HG03442 (cell line): ENCODE measurements at regions not wholly inside any gene's neighbourhood (a gene's known extent, or its start where the extent isn't known, plus 50 kb on each side); places are given as distances from the start of the nearest gene placed in this dataset.

Experiments used
- ATAC-seq: cut with Tn5 transposase; IDR thresholded peaks from one replicate; pipeline ENCODE4 v1.9.1; 2021; ENCODE audit warnings: mild to moderate bottlenecking, moderate library complexity; ENCODE audit not compliant: unreplicated experiment

GRCh38 chr4:126697748-126698147 is 935.0 kb upstream of the INTU start:
- no peak for ATAC-seq

GRCh38 chr4:126698224-126698623 is 934.5 kb upstream of the INTU start:
- no peak for ATAC-seq

DNA sequence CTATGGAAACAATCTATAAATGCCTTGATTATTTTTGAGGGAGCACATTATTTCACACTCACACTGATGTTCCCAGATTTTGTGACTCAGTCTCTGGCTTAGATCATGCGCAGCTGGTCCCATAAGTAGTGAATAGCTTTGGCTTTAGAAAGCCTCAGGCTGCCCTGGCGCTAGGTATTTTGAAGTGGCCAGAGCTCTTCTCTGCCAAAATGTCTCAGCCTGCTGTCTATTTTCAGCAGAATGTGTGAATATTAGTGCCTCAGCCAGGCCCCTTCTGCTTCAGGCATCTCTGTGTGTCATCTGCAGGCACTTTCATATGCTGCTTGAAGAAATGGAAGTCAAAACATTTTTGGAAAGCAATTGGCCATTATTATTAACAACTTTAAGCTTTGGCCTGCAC is 931.0 kb upstream of the INTU start:
- ATAC-seq: no peak

DNA sequence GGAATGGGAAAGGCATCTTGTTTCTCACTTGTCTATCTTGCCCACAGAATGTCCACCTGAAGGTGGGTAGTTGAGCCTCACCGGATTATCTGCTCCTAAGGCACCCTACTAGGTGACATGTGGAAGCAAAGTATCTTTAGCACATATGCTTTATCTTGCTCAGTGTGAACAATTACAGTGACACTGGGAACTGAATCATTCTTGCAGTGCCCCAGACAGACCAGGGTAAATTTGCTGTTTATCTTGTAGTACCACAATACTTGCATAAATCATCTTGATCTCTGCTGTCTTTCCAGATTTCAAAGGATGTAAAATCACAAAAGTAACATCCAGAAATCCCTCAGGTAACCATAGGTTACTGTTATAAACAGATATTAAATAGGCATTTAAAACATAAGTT is 930.0 kb upstream of the INTU start:
- no peak for ATAC-seq

DNA sequence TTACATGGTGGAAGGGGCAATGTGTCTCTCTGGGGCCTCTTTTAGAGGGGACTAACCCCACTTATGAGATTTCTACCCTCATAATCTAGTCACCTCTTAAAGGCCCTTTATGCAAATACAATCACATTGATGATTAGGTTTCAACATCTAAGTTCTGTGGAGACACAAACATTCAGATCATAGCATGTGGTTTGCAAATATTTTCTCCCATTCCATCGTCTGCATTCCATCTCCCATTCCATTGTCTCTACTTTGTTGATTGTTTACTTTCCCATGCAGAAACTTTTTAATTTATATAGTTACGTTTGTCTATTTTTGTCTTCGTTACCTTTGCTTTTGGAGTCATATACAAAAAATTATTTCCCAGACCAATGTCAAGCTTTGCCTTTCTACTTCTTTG is 927.5 kb upstream of the INTU start:
- ATAC-seq: no peak

DNA sequence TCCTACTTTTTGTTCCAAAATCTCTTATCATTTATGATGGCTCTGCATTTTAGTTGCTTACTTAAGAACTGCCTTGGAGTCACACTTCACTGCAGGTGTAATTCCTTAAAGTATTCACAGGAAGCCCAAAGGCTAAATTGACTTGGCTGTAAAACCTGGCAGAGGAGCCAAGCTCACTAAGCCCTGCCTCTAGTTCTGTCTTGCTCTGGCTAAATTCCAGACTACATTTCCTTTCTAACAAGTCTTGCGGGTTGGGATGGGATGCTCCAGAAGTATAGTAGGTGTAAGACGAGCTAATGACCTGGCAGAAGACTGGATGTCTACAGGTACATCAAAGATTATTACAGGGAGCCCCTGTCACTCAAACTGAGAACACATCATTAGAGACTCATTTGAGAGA is 924.0 kb upstream of the INTU start:
- no peak for ATAC-seq

DNA sequence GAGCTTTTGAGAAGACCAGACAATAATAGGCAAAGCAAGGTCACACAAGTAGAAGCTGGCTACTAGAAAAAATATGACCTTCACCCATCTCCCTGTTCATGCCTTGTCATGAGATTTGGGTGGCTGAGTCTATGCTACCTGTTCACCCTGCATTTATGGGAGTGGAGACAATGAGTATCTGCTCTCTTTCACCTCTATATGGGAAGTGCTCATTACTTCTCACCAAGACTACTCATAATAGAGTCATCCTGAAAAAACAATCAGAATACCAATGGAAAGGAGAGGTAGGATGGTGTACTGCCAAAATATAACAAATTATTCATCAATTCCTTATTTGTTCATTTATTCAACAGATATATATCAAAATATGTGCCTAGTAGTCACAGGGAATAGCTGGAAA is 921.8 kb upstream of the INTU start:
- no peak for ATAC-seq

DNA sequence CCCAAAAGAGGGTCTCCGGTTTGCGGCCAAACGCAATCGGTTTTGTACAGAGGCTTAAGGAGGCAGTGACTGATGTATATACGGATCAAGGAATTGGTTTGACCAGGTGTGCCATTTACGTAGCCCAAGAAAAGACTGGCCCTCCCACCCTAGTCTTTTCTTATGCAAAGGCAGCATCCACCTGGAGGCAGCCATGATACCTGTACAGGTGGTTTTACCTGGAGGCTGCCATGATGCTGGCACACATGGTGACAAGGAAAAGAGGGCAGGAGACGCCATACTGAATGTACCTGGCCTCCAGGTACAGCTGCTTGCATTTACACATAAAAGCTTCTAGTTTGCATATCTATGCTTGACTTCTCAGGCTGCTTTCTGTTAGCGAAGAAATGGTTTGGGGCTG is 917.7 kb upstream of the INTU start:
- ATAC-seq: no peak

DNA sequence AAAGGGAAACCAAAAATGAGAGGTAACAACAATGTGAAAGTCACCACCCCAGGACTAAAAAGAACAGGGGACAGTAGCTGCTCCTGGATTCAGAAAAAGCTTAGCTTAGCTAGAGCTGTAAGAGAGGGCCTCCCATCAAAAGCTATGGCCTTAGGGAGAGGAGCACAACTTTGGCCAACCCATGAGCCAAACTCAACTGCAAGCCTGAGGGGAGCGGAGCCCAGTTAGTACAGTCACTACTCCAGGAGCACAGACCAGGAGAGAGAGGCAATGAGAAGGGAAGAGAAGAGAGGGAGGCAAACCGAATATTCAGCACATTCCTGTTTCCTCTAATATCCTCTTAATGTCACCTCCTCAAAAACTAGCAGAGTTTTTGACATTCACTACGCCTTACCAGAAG is 917.1 kb upstream of the INTU start:
- ATAC-seq: no peak

DNA sequence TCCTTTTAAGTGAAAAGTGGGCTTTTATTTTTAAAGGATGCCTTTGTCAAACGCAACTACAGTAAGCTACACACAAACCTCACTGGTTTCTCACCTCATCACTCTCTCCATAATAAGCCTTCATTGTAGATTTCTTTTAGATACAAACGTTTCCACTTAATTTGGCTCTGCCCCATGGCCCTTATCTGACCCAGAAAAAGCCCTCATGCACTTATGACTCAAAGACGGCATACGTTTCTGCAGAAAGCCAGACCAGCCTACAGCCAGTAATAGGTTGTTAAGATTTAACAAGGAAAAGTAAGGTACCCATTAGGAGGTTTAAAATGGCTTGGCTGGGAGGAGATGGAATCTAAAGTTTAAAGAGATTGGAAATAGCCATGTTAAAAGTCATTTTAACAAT is 914.6 kb upstream of the INTU start:
- ATAC-seq: no peak

DNA sequence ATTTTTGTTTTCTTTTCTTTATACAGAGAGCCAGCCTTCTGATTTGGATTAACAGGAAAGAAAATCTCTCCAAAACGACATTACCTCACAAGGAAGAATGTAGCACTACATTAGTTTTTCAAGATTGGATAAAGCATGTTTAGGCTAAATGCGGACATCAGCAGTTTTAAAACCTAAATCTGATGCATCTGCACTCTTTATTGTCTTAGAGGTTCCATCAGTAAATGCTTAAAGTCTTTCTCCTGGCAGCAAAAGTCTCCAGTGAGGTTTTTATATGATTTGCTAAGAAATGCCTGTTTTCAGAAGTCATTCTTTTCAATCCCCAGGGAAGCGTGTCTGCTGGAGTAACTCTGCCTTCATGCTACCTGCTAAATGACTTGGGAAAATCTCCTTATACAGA is 912.9 kb upstream of the INTU start:
- no peak for ATAC-seq

DNA sequence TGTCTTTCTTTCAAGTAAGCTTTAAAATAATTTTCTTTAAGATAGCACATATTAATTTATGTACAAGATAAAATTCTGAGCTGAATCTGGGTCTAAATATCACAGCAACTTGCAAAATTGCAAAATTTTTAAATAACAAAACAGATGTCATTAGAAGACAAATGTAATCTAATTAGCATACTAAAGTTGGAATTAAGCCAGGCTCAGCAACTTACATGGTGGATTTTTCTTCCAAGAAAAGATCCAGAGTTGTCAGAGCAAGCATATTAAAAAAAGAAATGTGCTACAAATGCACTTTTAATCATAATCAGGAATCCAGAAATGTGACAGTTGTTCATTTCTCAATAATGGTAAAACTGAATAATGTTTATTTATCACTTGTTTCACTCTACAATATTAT is 906.9 kb upstream of the INTU start:
- no peak for ATAC-seq

DNA sequence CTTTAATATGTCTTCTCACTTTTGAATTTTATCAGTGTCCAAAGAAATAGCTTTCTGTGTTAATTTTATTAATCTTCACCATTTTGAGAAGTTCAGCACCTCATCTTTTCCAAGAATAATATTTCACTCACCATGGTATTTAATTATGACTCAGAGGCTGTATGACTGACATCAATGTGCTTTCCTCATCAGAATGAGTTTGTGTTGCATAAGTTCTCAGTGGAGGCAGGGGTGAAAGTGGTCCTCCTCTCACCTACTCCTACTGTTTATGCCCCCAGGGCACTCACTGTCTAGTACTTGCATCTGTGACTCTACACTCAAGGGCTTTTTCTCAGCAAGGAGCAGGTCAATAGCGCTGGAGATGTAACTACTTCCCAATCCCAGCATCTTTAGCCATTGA is 905.3 kb upstream of the INTU start:
- no peak for ATAC-seq

- ATAC-seq: no peak
Measured at GRCh38 chr4:126731062-126731461, 901.7 kb upstream of the INTU start.

DNA sequence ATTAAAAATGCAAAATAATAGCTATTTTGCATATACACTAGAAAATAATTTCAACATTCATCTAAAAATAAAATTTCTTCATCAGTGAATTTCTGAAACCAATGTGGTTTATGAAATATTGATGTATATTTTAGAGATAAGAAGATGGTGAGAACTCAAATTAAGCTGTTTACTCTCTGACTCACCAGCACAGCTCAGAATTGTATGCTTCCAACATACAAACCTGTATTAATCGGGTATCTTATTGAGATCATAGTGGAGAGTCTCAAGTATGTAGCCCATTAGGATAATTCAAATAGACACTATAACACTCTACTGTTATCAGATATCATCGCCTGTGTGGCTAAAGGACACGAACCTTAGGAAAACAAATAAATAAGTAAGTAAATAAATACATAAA is 899.5 kb upstream of the INTU start:
- ATAC-seq: no peak

- ATAC-seq: no peak
Measured at GRCh38 chr4:126734465-126734864, 898.3 kb upstream of the INTU start.

DNA sequence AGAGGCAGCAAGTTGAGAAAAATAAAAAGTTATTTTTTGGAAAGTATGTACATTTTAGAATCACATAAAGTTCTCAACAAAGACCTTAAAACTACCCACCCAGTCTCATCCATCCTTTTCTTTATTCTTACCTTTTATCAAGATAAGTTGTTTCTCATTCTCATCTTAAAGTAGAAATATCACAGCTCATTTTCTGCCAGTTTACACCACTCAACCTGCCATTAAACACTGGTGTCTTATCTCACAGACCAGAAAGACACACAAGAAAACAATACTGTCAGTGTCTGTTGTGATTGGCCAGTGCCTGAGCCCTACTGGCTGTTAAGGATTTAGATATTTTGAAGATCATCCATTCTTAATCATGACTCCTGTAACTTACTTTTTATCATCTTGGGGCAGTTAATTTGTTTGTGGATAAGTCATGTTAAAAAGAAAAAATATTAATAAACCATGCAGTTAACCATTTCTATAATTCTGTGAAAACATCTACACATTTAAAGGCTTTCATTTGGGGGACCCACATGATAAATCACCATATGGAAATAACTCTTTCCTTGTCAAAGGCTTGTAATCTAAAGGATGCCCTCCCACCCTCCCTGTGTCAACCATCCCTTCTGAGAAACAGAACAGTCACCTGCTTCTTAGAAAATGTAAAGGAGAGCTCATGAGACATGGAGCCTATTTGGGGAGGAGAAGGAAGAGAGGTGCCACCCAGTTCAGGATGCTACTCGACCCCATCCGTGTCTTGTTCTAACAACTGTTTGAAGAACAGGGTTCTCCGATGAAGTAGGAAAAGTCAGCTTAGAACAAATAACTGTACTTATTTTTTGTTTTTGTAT is 897.2 kb upstream of the INTU start:
- no peak for ATAC-seq

DNA sequence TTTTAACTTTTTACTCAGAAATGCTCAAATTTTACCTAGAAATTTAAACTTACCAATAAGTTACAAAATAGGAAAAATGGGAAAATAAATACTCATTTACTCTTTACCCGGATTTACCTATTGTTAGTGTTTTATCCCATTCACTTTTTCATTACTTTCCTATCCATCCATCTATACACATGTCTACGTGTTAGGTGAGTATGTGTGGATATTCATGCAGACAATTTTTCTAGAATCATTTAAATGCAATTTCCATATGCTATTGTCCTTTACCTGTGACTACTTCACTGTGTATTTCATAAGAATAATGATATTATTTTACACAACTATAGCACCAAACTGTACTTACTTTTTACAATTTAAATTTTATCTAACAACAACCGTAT is 896.6 kb upstream of the INTU start:
- ATAC-seq: no peak

DNA sequence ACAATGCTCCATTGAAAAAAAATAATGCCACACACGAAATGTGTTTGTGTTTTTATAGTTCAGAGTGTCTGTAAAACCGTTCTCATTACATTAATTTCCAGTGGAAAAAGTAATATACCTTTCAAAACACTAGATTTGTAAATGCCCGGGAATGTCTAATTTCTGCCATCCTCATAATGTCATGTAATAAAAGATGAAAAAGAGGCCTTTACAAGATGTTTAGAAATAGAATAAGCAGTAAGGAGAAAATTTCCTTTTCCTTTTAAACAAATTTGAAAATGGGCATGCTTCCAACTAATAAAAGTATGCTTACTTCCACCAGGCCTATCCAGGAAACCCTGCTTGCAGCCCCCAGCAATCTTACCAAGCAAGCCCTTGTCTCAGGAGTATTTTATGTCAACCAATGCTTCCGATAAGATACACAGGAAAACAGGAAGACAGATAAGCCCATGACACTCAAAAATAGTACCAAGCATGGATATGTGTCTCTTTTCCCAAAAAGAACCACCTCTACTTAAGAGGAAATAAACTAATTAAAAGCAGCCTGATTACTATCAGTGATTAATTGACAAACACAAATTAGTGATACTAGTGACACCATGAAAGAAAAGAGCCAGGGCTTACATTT is 894.7 kb upstream of the INTU start:
- no peak for ATAC-seq

- ATAC-seq: no peak
Measured at GRCh38 chr4:126738527-126738923, 894.2 kb upstream of the INTU start.

DNA sequence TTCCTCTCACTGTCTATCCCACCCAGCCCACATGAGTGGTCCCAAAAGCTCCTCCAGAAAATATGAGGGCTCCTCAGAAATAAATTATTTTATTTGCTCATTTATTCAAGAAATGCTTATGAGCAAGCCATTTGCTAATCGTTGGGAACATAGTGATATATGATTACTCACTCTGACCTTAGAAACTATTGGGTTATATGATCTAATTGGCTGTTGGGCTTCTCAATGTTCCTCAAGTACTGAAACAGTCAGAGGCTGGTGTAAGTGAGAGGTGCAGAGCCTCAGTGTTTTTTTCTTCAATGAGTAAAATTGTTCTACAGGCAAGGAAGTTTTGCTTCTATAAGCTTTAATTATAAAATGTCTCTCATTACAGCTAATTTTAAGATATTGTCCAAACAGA is 893.8 kb upstream of the INTU start:
- ATAC-seq: no peak

GRCh38 chr4:126740687-126741086 is 892.1 kb upstream of the INTU start:
- no peak for ATAC-seq

- peak; percentile 46 for ATAC-seq
Measured at GRCh38 chr4:126742048-126742447, 890.7 kb upstream of the INTU start.
